ENCODE measurements at regions not wholly inside any gene's neighbourhood (a gene's known extent, or its start where the extent isn't known, plus 50 kb on each side); places are given as distances from the start of the nearest gene placed in this dataset.
"Not testable (repeated sequence)": the region's sequence is repeated elsewhere in the genome, so short reads cannot be mapped to it uniquely, and the experiment has no call there.

DNA sequence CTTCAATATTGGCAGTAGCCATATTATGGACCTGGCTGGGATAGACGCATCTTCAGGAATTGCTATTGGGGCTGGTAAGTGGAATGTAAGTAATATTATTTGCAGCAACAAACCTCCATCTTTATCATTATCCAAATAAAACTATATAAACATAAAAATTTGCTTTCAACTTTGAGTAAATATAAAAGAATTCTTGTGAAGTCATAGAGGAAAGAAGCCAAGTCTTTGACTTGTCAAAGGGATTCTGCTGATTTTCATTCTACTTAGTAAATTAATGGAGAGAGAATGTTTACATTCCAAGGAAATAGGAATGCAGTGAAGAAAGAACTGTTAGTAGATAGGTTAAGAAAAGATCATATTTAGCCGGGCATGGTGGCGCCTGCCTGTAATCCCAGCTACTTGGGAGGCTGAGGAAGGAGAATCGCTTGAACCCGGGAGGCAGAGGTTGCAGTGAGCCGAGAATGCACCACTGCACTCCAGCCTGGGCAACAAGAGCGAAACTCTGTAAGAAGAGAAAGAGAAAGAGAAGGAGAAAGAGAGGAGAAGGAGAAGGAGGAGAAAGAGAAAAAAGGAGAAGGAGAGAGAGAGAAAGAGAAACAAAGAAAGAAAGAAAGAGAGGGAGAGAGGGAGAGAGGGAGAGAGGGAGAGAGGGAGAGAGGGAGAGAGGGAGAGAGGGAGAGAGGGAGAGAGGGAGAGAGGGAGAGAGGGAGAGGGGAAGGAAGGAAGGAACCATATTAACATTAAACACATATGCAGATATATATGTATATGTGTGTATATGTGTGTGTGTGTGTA, 79.4 kb upstream of the GNAZ start:
- TF ChIP-seq, protein P1, sequence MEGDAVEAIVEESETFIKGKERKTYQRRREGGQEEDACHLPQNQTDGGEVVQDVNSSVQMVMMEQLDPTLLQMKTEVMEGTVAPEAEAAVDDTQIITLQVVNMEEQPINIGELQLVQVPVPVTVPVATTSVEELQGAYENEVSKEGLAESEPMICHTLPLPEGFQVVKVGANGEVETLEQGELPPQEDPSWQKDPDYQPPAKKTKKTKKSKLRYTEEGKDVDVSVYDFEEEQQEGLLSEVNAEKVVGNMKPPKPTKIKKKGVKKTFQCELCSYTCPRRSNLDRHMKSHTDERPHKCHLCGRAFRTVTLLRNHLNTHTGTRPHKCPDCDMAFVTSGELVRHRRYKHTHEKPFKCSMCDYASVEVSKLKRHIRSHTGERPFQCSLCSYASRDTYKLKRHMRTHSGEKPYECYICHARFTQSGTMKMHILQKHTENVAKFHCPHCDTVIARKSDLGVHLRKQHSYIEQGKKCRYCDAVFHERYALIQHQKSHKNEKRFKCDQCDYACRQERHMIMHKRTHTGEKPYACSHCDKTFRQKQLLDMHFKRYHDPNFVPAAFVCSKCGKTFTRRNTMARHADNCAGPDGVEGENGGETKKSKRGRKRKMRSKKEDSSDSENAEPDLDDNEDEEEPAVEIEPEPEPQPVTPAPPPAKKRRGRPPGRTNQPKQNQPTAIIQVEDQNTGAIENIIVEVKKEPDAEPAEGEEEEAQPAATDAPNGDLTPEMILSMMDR (IDR thresholded peaks at IDR 0.05) = not testable (repeated sequence)
- not testable (repeated sequence) for TF ChIP-seq EZH2 (IDR thresholded peaks at IDR 0.05; ENCODE audit: borderline replicate concordance, insufficient read depth, low read depth, low read length, poor library complexity, severe bottlenecking)
